COR-L47 (cell line): ENCODE measurements at regions not wholly inside any gene's neighbourhood (a gene's known extent, or its start where the extent isn't known, plus 50 kb on each side); places are given as distances from the start of the nearest gene placed in this dataset.

Experiments used
- DNase-seq: peaks from one replicate; lab custom pipeline; 2025; lab: John Stamatoyannopoulos, UW

- no peak for DNase-seq
Measured at GRCh38 chr7:17131060-17131345, 167.4 kb upstream of the AHR start.

- no peak for DNase-seq
Measured at GRCh38 chr7:17131983-17132655, 166.3 kb upstream of the AHR start.

- DNase-seq = no peak
Measured at GRCh38 chr7:17132726-17133125, 165.7 kb upstream of the AHR start.

GRCh38 chr7:17133977-17134376 is 164.5 kb upstream of the AHR start:
- DNase-seq = no peak

- DNase-seq = no peak
Measured at GRCh38 chr7:17134786-17135185, 163.7 kb upstream of the AHR start.

- DNase-seq = no peak
Measured at GRCh38 chr7:17136126-17136525, 162.3 kb upstream of the AHR start.

GRCh38 chr7:17139081-17139480 is 159.4 kb upstream of the AHR start:
- DNase-seq = no peak

- DNase-seq = no peak
Measured at GRCh38 chr7:17140406-17140805, 158.0 kb upstream of the AHR start.

GRCh38 chr7:17142831-17143541 is 155.5 kb upstream of the AHR start:
- no peak for DNase-seq

- no peak for DNase-seq
Measured at GRCh38 chr7:17144322-17144721, 154.1 kb upstream of the AHR start.

- DNase-seq = no peak
Measured at GRCh38 chr7:17146621-17147020, 151.8 kb upstream of the AHR start.

GRCh38 chr7:17147409-17147808 is 151.0 kb upstream of the AHR start:
- DNase-seq = no peak

- DNase-seq = no peak
Measured at GRCh38 chr7:17150018-17150417, 148.4 kb upstream of the AHR start.

GRCh38 chr7:17152721-17153120 is 145.7 kb upstream of the AHR start:
- no peak for DNase-seq

- DNase-seq = no peak
Measured at GRCh38 chr7:17153536-17153935, 144.9 kb upstream of the AHR start.

GRCh38 chr7:17155529-17155928 is 142.9 kb upstream of the AHR start:
- DNase-seq = peak; percentile 5

- no peak for DNase-seq
Measured at GRCh38 chr7:17158261-17158660, 140.2 kb upstream of the AHR start.

GRCh38 chr7:17159500-17160037 is 138.9 kb upstream of the AHR start:
- DNase-seq = no peak

GRCh38 chr7:17166824-17167379 is 131.6 kb upstream of the AHR start:
- DNase-seq = no peak

- no peak for DNase-seq
Measured at GRCh38 chr7:17168416-17168815, 130.0 kb upstream of the AHR start.

GRCh38 chr7:17171427-17171826 is 127.0 kb upstream of the AHR start:
- no peak for DNase-seq

GRCh38 chr7:17176371-17177032 is 122.0 kb upstream of the AHR start:
- DNase-seq = no peak

GRCh38 chr7:17178545-17178944 is 119.9 kb upstream of the AHR start:
- DNase-seq = no peak
